ENCODE measurements at regions not wholly inside any gene's neighbourhood (a gene's known extent, or its start where the extent isn't known, plus 50 kb on each side); places are given as distances from the start of the nearest gene placed in this dataset.

DNA sequence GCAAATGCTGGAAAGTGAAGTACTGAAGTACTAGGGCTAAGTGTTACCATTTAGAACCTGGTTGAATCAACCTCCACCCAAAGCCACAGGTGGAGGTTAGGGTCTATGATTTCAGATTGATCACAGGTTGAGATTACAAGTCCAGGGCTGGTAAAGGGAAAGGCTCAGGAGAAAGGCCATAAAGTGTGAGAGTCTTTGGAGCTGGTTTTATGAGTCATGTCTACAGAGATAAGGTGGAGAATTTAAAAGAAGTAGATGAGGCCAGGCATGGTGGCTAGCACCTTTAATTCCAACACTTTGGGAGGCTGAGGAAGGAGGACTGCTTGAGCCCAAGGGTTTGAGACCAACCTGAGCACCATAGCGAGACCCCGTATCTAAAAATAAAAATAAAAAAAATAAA, 221.7 kb upstream of the CDH11 start:
- in situ Hi-C loops (cut with HindIII; ENCODE audit: extremely low pct_ligation_motif_present, low pct_unique_long_range_greater_than_20kb) = no loop called here
- Histone ChIP-seq H3K27ac (ENCODE audit: extremely low read length, insufficient read depth, low read length) (no peak overlapping the region), H3K36me3 (replicated peaks in 1 of 2; ENCODE audit: control insufficient read depth in 1 of 2, insufficient read depth in 2 of 2, low read length in 2 of 2) (no peaks in the 10 kb centered on the region), H3K27me3 (ENCODE audit: control insufficient read depth in 1 of 2, insufficient read depth in 2 of 2, low read length in 2 of 2) (no peaks in the 10 kb centered on the region), H4K20me1 (ENCODE audit: insufficient read depth, low read length) (no peaks in the 10 kb centered on the region), H2AFZ (ENCODE audit: low read length) (no peak overlapping the region), H3K4me1 (ENCODE audit: insufficient read depth, low read length) (no peaks in the 10 kb centered on the region), H3K79me2 (ENCODE audit: insufficient read depth, low read length) (no peaks in the 10 kb centered on the region), H3K4me2 (ENCODE audit: low read depth, low read length) (no peak overlapping the region), H3K4me3 (replicated peaks in 1 of 3; ENCODE audit: insufficient read depth in 1 of 3, low read depth in 2 of 3, low read length in 3 of 3) (no peak overlapping the region), H3K9me3 (ENCODE audit: low read length) (peaks cover 26% of the 10 kb centered on the region), H3K9ac (ENCODE audit: insufficient read depth, low read depth, low read length) (no peak overlapping the region)
- FAIRE-seq = no peak
- no peak for ATAC-seq
- WGBS (ENCODE audit: low lambda C conversion rate) = 1% methylated on average over 2 of the region's 2 CpGs
- intact Hi-C loops (cut with micrococcal nuclease; ENCODE audit: unreplicated experiment) = no loop called here
- TF ChIP-seq ZNF570 (CRISPR knock-in tag; IDR thresholded peaks at IDR 0.05; ENCODE audit: borderline replicate concordance) (no peak), MXI1 (IDR thresholded peaks at IDR 0.05; ENCODE audit: borderline replicate concordance, low read depth, low read length) (no peak), ZNF33A (CRISPR knock-in tag; IDR thresholded peaks at IDR 0.05; ENCODE audit: borderline replicate concordance) (no peak), ELF3 (CRISPR knock-in tag; IDR thresholded peaks at IDR 0.05) (no peak), ZFP41 (CRISPR knock-in tag; IDR thresholded peaks at IDR 0.05; ENCODE audit: borderline replicate concordance) (no peak), ZNF317 (CRISPR knock-in tag; IDR thresholded peaks at IDR 0.05) (no peak), ZNF619 (CRISPR knock-in tag; IDR thresholded peaks at IDR 0.05) (no peak), ZFP62 (CRISPR knock-in tag; IDR thresholded peaks at IDR 0.05) (no peak), ESRRA (CRISPR knock-in tag; IDR thresholded peaks at IDR 0.05; ENCODE audit: low read depth) (no peak), MBNL3 (CRISPR knock-in tag; conservative IDR thresholded peaks at IDR 0.05) (no peak), HNRNPLL (IDR thresholded peaks at IDR 0.05; ENCODE audit: low read depth, low read length, poor library complexity, severe bottlenecking) (no peak), ZNF670 (CRISPR knock-in tag; IDR thresholded peaks at IDR 0.05; ENCODE audit: borderline replicate concordance) (no peak), GLI4 (CRISPR knock-in tag; IDR thresholded peaks at IDR 0.05; ENCODE audit: borderline replicate concordance) (no peak), IKZF1 (IDR thresholded peaks at IDR 0.05) (no peak), TERF1 (CRISPR knock-in tag; IDR thresholded peaks at IDR 0.05) (no peak), ZFYVE20 (CRISPR knock-in tag; IDR thresholded peaks at IDR 0.05; ENCODE audit: borderline replicate concordance, low read depth) (no peak), ARHGAP35 (CRISPR knock-in tag; IDR thresholded peaks at IDR 0.05; ENCODE audit: borderline replicate concordance) (no peak), TAF15 (IDR thresholded peaks at IDR 0.05; ENCODE audit: low read depth, low read length, poor library complexity, severe bottlenecking) (no peak)
- BruUV-seq (replicated peaks) = no TSS peak
- DNase-seq (ENCODE audit: low spot score) = no peak
- ChIA-PET POLR2A (no interaction called here), CTCF (ENCODE audit: low intra/inter-chr PET ratio, low total read pairs) (no interaction called here)
